ENCODE measurements at regions not wholly inside any gene's neighbourhood (a gene's known extent, or its start where the extent isn't known, plus 50 kb on each side); places are given as distances from the start of the nearest gene placed in this dataset.
"Not testable (repeated sequence)": the region's sequence is repeated elsewhere in the genome, so short reads cannot be mapped to it uniquely, and the experiment has no call there.

DNA sequence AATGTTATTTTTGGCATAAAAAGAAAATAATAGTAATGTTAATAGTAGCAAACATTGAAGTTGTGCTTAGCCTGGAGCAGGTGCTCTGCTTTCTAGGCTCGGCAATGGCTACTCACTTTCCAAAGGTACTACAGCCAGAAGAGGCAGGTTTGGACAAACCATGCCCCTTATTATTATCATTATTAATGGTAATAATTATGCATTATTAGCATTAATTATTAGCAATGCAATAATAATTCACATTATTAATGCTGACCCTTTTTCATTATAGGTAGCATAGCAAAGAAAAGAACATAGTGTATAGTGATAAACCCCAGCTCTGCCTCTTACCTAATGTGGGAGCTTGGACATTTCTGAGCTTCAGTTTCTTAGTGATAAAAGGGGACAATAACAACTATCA, 171.4 kb downstream of the EDEM1 start:
- TF ChIP-seq, protein P1, sequence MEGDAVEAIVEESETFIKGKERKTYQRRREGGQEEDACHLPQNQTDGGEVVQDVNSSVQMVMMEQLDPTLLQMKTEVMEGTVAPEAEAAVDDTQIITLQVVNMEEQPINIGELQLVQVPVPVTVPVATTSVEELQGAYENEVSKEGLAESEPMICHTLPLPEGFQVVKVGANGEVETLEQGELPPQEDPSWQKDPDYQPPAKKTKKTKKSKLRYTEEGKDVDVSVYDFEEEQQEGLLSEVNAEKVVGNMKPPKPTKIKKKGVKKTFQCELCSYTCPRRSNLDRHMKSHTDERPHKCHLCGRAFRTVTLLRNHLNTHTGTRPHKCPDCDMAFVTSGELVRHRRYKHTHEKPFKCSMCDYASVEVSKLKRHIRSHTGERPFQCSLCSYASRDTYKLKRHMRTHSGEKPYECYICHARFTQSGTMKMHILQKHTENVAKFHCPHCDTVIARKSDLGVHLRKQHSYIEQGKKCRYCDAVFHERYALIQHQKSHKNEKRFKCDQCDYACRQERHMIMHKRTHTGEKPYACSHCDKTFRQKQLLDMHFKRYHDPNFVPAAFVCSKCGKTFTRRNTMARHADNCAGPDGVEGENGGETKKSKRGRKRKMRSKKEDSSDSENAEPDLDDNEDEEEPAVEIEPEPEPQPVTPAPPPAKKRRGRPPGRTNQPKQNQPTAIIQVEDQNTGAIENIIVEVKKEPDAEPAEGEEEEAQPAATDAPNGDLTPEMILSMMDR (IDR thresholded peaks at IDR 0.05), result no peak
- no peaks in the 10 kb centered on the region for H3K36me3 ChIP-seq
- DNase-seq (no peak), ATAC-seq (no peak)
- H3K27ac ChIP-seq, result no peak overlapping the region
- H3K4me3 ChIP-seq, result no peak overlapping the region
- H3K9me3 ChIP-seq, result peaks cover 0 to 11% of the 10 kb centered on the region in 2 donors
- no peaks in the 10 kb centered on the region for H3K4me1 ChIP-seq
- intact Hi-C loops (cut with DNase I), result no loop called here
- no peaks in the 10 kb centered on the region for H3K27me3 ChIP-seq

GRCh38 chr3:5360453-5360852, 172.9 kb downstream of the EDEM1 start:
- Histone ChIP-seq H3K9me3 (peaks cover 0 to 11% of the 10 kb centered on the region in 2 donors), H3K27ac (no peak overlapping the region), H3K36me3 (no peaks in the 10 kb centered on the region), H3K4me1 (no peaks in the 10 kb centered on the region), H3K4me3 (no peak overlapping the region), H3K27me3 (no peaks in the 10 kb centered on the region)
- DNase-seq, result no peak
- no peak for ATAC-seq
- TF ChIP-seq, protein P1 (IDR thresholded peaks at IDR 0.05), result no peak
- intact Hi-C loops (cut with DNase I), result no loop called here

DNA sequence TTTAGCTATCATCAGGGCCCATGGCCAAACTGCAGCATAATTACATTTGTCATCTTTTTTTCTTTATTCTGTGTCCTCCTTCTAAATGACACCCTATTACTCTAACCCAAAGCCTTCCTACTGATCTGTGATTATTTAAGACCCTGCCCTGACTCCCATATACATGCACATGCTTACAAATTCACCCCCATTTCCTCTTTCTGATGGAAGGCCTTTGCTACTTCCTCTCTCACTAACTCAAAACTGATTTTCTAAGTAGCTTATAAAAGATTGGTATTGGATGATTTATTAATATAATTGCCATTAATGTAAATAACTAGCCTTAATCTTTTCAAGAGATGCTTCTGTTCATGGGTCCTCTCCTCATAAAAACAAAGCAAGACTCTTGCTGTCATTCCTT, 179.2 kb downstream of the EDEM1 start:
- intact Hi-C loops (cut with DNase I), result no loop called here
- Histone ChIP-seq H3K27me3 (no peaks in the 10 kb centered on the region), H3K9me3 (peaks cover 0 to 2% of the 10 kb centered on the region in 2 donors), H3K4me1 (no peaks in the 10 kb centered on the region), H3K36me3 (no peaks in the 10 kb centered on the region), H3K27ac (no peak overlapping the region), H3K4me3 (no peak overlapping the region)
- TF ChIP-seq, protein P1 (IDR thresholded peaks at IDR 0.05), result no peak
- DNase-seq (no peak), ATAC-seq (no peak)

DNA sequence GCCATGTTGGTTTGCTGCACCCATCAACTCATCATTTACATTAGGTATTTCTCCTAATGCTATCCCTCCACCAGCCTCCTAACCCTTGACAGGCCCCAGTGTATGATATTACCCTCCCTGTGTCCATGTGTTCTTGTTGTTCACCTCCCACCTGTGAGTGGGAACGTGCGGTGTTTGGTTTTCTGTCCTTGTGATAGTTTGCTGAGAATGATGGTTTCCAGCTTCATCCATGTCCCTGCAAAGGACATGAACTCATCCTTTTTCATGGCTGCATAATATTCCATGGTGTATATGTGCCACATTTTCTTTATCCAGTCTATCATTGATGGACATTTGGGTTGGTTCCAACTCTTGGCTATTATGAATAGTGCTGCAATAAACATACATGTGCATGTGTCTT, 184.0 kb downstream of the EDEM1 start:
- H3K27ac ChIP-seq; intact Hi-C loops (cut with DNase I); H3K36me3 ChIP-seq; ATAC-seq; H3K27me3 ChIP-seq; H3K4me3 ChIP-seq; DNase-seq; H3K4me1 ChIP-seq; H3K9me3 ChIP-seq: not testable (repeated sequence)

- H3K36me3 ChIP-seq, result no peaks in the 10 kb centered on the region
- peaks cover 0 to 15% of the 10 kb centered on the region in 2 donors for H3K9me3 ChIP-seq
- TF ChIP-seq, protein P1 (IDR thresholded peaks at IDR 0.05), result no peak
- ATAC-seq (no peak), DNase-seq (peak in 2 of 4 donors; percentile 10 to 39)
- intact Hi-C loops (cut with DNase I), result no loop called here
- H3K27me3 ChIP-seq, result no peaks in the 10 kb centered on the region
- H3K4me1 ChIP-seq, result no peaks in the 10 kb centered on the region
- no peak overlapping the region for H3K4me3 ChIP-seq
- H3K27ac ChIP-seq, result no peak overlapping the region
Observed at GRCh38 chr3:5376761-5377160, 189.3 kb downstream of the EDEM1 start.

DNA sequence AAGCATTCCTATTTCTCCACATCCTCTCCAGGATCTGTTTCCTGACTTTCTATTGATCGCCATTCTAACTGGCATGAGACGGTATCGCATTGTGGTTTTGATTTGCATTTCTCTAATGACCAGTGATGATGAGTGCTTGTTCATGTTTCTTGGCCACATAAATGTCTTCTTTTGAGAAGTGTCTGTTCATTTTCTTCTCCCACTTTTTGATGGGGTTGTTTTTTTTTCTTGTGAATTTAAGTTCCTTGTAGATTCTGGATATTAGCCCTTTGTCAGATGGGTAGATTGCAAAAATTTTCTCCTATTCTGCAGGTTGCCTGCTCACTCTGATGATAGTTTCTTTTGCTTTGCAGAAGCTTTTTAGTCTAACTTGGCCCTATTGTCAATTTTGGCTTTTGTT, 191.8 kb downstream of the EDEM1 start:
- H3K4me3 ChIP-seq; DNase-seq; H3K4me1 ChIP-seq; ATAC-seq; H3K27ac ChIP-seq; intact Hi-C loops (cut with DNase I); H3K27me3 ChIP-seq; H3K36me3 ChIP-seq: not testable (repeated sequence)
- peaks cover 0 to 14% of the 10 kb centered on the region in 2 donors for H3K9me3 ChIP-seq

DNA sequence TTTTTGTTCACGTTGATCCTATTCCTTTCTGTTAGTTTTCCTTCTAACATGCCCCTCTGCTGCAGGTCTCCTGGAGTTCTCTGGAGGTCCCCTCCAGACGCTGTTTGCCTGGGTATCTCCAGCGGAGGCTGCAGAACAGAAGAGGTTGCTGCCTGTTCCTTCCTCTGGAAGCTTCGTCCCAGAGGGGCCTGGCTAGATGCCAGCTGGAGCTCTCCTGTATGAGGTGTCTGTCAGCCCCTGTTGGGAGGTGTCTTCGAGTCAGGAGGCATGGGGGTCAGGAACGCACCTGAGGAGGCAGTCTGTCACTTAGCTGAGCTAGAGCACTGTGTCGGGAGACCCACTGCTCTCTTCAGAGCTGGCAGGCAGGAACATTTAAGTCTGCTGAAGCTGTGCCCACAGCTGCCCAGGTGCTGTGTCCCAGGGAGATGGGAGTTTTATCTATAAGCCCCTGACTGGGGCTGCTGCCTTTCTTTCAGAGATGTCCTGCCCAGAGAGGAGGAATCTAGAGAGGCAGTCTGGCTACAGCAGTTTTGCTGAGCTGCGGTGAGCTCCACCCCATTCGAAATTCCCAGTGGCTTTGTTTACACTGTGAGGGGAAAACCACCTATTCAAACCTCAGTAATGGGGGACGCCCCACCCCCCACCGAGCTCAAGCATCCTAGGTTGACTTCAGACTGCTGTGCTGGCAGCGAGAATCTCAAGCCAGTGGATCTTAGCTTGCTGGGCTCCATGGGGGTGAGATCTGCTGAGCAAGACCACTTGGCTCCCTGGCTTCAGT, 196.2 kb downstream of the EDEM1 start:
- H3K27ac ChIP-seq; ATAC-seq; H3K4me1 ChIP-seq; DNase-seq; intact Hi-C loops (cut with DNase I); H3K27me3 ChIP-seq; H3K4me3 ChIP-seq; H3K36me3 ChIP-seq: not testable (repeated sequence)
- peaks cover 0 to 14% of the 10 kb centered on the region in 2 donors for H3K9me3 ChIP-seq
